AG09309 (cell line): ENCODE measurements at regions not wholly inside any gene's neighbourhood (a gene's known extent, or its start where the extent isn't known, plus 50 kb on each side); places are given as distances from the start of the nearest gene placed in this dataset.

Experiments used
- DNase-seq: peaks from one replicate; pipeline ENCODE4 v3.0.0-alpha.2; 2010; ENCODE audit warnings: low read depth
- H3K4me3 ChIP-seq: 2 replicates; pipeline ENCODE4 v1.5.1; 2011; ENCODE audit warnings: mild to moderate bottlenecking, low read depth, low read length, moderate library complexity; ENCODE audit not compliant: control insufficient read depth
- TF ChIP-seq, protein P1 (sequence below): IDR thresholded peaks from 2 replicates; pipeline ENCODE4 v1.5.1; 2011; ENCODE audit warnings: mild to moderate bottlenecking, low read depth, low read length, inconsistent platforms; ENCODE audit not compliant: insufficient read depth, control insufficient read depth; ENCODE audit errors: missing control alignments

DNA sequence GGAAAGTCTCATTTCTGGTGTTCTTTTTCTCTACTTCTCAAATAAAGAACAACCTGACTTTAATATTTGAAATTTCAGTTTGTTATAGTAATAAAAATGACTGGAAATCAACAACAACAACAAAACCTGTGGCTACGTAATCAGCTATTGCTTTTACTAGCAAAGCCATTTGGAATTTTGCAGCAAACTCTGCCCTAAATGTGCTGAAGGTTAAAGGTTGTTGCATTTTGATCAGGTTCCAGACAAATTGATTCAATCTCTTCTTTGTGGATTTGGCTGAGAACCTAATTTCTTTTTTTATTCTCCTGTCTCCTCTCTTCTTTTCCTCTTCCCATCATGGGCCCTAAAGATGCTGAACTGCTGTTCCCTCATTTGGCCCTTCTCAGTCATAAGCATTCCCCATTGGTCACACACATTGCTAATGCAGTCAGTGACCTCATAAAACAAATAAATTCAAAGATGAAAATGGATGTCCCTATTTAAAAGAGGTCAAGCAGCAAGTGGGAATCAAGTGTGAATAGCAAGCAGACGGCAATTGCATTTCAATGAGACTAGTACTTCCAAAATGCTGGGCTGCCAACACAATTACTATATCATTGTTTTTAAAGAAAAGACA, 795.1 kb upstream of the CDH8 start:
- TF ChIP-seq, protein P1, sequence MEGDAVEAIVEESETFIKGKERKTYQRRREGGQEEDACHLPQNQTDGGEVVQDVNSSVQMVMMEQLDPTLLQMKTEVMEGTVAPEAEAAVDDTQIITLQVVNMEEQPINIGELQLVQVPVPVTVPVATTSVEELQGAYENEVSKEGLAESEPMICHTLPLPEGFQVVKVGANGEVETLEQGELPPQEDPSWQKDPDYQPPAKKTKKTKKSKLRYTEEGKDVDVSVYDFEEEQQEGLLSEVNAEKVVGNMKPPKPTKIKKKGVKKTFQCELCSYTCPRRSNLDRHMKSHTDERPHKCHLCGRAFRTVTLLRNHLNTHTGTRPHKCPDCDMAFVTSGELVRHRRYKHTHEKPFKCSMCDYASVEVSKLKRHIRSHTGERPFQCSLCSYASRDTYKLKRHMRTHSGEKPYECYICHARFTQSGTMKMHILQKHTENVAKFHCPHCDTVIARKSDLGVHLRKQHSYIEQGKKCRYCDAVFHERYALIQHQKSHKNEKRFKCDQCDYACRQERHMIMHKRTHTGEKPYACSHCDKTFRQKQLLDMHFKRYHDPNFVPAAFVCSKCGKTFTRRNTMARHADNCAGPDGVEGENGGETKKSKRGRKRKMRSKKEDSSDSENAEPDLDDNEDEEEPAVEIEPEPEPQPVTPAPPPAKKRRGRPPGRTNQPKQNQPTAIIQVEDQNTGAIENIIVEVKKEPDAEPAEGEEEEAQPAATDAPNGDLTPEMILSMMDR: no peak

GRCh38 chr16:62829607-62830006, 793.4 kb upstream of the CDH8 start:
- TF ChIP-seq, protein P1: no peak
- H3K4me3 ChIP-seq: no peak overlapping the region
- no peak for DNase-seq

More for the DNA sequence above, 795.1 kb upstream of the CDH8 start:
- no peak for DNase-seq
- H3K4me3 ChIP-seq: no peak overlapping the region

DNA sequence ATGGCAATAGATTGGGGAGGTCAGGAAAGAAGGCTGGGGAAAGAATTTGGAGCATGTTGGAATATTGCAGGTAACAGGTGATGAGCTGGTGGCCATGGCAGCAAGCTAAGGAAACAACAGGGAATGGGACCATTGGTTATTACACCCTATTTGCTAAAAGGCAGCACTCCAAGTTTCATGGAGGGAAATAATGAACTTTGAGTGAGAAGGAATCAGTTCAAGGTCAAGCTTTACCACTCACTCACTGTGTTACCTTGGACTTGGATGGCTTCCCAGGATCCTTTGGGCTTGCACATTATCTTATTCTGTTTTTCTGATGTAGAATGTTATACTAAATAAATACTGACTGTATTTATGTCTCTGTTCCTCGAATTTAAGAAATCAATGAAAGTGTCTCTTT, 792.8 kb upstream of the CDH8 start:
- TF ChIP-seq, protein P1: no peak
- no peak for DNase-seq
- H3K4me3 ChIP-seq: no peak overlapping the region

DNA sequence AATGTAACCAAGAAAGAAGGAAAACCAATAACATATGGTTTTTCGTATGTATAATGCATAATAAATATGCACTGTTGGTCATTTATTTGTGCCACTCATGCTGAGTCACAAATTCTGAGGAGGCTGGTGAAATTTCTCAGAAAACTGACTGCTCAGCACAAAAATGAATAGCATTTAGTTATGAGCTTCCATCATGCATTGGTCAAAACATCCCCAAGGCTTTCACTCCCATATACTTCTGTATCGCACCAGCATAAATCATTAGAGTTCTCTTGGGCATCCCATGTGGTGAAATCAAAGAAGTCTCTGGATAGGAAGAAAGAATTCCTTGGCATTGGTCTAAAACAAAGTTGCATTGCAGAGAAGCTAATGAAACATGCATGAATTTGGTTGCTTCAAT, 785.6 kb upstream of the CDH8 start:
- DNase-seq: no peak
- H3K4me3 ChIP-seq: no peak overlapping the region
- TF ChIP-seq, protein P1: no peak

- no peak for DNase-seq
- no peak overlapping the region for H3K4me3 ChIP-seq
- TF ChIP-seq, protein P1: no peak
Measured at GRCh38 chr16:62816971-62817519, 780.8 kb upstream of the CDH8 start.

DNA sequence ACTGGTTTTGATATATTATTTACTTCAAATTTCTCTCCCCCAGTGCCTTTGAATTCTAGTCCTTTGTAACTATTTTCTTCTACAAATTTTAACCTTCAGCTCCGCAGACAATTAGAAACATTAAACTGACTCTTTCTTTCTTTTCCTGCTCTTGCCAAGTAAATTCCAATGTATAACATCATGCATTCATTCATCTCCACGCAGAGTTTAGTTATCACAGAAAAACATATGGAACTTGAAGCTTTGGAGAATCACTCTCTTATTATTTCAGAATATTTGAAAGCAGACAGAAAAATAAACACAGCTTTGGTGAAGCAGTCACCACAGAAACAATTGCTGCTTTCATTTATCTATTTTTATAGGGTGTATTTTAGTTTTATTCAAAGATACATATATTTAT, 778.7 kb upstream of the CDH8 start:
- H3K4me3 ChIP-seq: no peak overlapping the region
- no peak for DNase-seq
- TF ChIP-seq, protein P1: no peak
